ENCODE measurements at regions not wholly inside any gene's neighbourhood (a gene's known extent, or its start where the extent isn't known, plus 50 kb on each side); places are given as distances from the start of the nearest gene placed in this dataset.

DNA sequence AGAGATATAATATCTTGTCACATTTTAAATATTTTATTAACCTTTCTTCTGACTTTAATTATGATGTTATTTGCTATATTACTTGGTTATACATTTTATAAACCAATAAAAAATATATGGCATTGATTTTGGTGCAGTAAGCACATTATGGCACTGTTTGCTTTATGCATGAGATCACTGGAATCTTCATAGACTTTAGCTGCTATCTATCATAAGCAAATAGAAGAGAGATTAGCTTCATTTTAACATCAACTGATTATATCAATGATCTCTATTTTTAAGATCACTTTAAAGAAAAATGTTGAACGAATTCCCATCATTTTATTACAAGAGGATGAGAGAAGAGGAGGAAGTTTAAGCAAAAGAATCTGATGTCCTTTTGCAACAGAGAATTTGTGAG, 58.6 kb upstream of the CDK1 start:
- TF ChIP-seq, protein P1, sequence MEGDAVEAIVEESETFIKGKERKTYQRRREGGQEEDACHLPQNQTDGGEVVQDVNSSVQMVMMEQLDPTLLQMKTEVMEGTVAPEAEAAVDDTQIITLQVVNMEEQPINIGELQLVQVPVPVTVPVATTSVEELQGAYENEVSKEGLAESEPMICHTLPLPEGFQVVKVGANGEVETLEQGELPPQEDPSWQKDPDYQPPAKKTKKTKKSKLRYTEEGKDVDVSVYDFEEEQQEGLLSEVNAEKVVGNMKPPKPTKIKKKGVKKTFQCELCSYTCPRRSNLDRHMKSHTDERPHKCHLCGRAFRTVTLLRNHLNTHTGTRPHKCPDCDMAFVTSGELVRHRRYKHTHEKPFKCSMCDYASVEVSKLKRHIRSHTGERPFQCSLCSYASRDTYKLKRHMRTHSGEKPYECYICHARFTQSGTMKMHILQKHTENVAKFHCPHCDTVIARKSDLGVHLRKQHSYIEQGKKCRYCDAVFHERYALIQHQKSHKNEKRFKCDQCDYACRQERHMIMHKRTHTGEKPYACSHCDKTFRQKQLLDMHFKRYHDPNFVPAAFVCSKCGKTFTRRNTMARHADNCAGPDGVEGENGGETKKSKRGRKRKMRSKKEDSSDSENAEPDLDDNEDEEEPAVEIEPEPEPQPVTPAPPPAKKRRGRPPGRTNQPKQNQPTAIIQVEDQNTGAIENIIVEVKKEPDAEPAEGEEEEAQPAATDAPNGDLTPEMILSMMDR (IDR thresholded peaks at IDR 0.05; ENCODE audit: borderline replicate concordance, extremely low read depth, low read length, poor library complexity, severe bottlenecking): no peak
- TF ChIP-seq EZH2 (IDR thresholded peaks at IDR 0.05; ENCODE audit: borderline replicate concordance, low read depth, low read length, severe bottlenecking): no peak

Measured in DND-41 (cell line).